ENCODE measurements at regions not wholly inside any gene's neighbourhood (a gene's known extent, or its start where the extent isn't known, plus 50 kb on each side); places are given as distances from the start of the nearest gene placed in this dataset.

GRCh38 chr11:15726221-15726746 lies 611.6 kb downstream of the INSC start:
- no peaks in the 10 kb centered on the region for H3K27me3 ChIP-seq
- intact Hi-C loops (cut with DNase I) = no loop called here
- H3K4me3 ChIP-seq = no peak overlapping the region
- WGBS, 2 donors = 63 to 80% methylated on average over 3 of the region's 3 CpGs
- no peak overlapping the region for H3K27ac ChIP-seq
- no peaks in the 10 kb centered on the region for H3K4me1 ChIP-seq
- no peak for DNase-seq
- no peaks in the 10 kb centered on the region for H3K36me3 ChIP-seq
- TF ChIP-seq POLR2AphosphoS5 (IDR thresholded peaks at IDR 0.05) (no peak), CTCF (IDR thresholded peaks at IDR 0.05) (no peak), EP300 (IDR thresholded peaks at IDR 0.05) (no peak), POLR2A (IDR thresholded peaks at IDR 0.05) (no peak)
- peaks cover 0 to 5% (median 2%) of the 10 kb centered on the region in 4 donors for H3K9me3 ChIP-seq

GRCh38 chr11:15726893-15727519 lies 612.3 kb downstream of the INSC start:
- Histone ChIP-seq H3K27ac (no peak overlapping the region), H3K36me3 (no peaks in the 10 kb centered on the region), H3K9me3 (peaks cover 0 to 4% (median 1%) of the 10 kb centered on the region in 4 donors), H3K4me1 (no peaks in the 10 kb centered on the region), H3K27me3 (no peaks in the 10 kb centered on the region), H3K4me3 (no peak overlapping the region)
- TF ChIP-seq POLR2AphosphoS5 (IDR thresholded peaks at IDR 0.05) = no peak
- no peak for TF ChIP-seq CTCF (IDR thresholded peaks at IDR 0.05)
- TF ChIP-seq EP300 (IDR thresholded peaks at IDR 0.05) = no peak
- TF ChIP-seq POLR2A (IDR thresholded peaks at IDR 0.05) = no peak
- intact Hi-C loops (cut with DNase I) = no loop called here
- WGBS, 2 donors = 79 to 84% methylated on average over 2 of the region's 2 CpGs
- no peak for DNase-seq

- intact Hi-C loops (cut with DNase I) = no loop called here
- no peaks in the 10 kb centered on the region for H3K4me1 ChIP-seq
- H3K27ac ChIP-seq = no peak overlapping the region
- H3K4me3 ChIP-seq = no peak overlapping the region
- no peak for DNase-seq
- H3K27me3 ChIP-seq = no peaks in the 10 kb centered on the region
- no peaks in the 10 kb centered on the region for H3K9me3 ChIP-seq
- TF ChIP-seq EP300 (IDR thresholded peaks at IDR 0.05) (no peak), POLR2A (IDR thresholded peaks at IDR 0.05) (no peak), POLR2AphosphoS5 (IDR thresholded peaks at IDR 0.05) (no peak), CTCF (IDR thresholded peaks at IDR 0.05) (no peak)
- H3K36me3 ChIP-seq = no peaks in the 10 kb centered on the region
Observed at GRCh38 chr11:15727520-15727914, 612.8 kb downstream of the INSC start.

GRCh38 chr11:15728207-15728606 lies 613.5 kb downstream of the INSC start:
- no peaks in the 10 kb centered on the region for H3K4me1 ChIP-seq
- intact Hi-C loops (cut with DNase I) = no loop called here
- TF ChIP-seq EP300 (IDR thresholded peaks at IDR 0.05) (no peak), CTCF (IDR thresholded peaks at IDR 0.05) (no peak), POLR2A (IDR thresholded peaks at IDR 0.05) (no peak), POLR2AphosphoS5 (IDR thresholded peaks at IDR 0.05) (no peak)
- no peak for DNase-seq
- H3K4me3 ChIP-seq = no peak overlapping the region
- H3K27me3 ChIP-seq = no peaks in the 10 kb centered on the region
- H3K36me3 ChIP-seq = no peaks in the 10 kb centered on the region
- H3K27ac ChIP-seq = no peak overlapping the region
- H3K9me3 ChIP-seq = no peaks in the 10 kb centered on the region
- WGBS, 2 donors = 88 to 94% methylated on average over 1 of the region's 1 CpG
